Renal cortex interstitium (tissue), 11 donors: ENCODE measurements at regions not wholly inside any gene's neighbourhood (a gene's known extent, or its start where the extent isn't known, plus 50 kb on each side); places are given as distances from the start of the nearest gene placed in this dataset.
A peak's percentile ranks its signal among the peaks of the same experiment; 100 is the strongest.

ENCODE experiments used
- DNase-seq, 11 donors: peaks; one replicate each; pipeline ENCODE4 v3.0.0-alpha.2; 2013; ENCODE audit warnings: low read depth in 9 of 11, low spot score in 4 of 11; ENCODE audit errors: extremely low read depth in 1 of 11

DNA sequence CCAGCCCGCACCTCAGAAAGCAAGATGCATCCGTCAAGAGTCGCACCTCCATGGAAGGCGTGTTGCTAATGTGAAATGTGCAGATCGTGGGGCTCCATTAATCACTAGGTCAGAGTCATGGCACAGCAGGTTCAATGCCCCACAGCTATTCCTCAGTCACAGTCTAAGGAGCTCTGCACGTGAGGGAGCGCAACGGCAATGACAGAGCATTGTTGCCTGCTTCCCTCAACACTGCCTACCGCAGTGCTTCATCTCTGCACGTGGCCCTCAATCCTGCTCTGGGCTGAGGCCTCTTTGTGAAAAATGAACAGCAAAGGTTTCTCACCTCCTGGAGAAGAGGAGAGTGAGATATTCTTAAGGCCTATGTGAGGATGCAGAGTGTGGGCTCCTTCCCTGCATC lies 995.2 kb upstream of the TMEM132C start:
- DNase-seq: no peak

DNA sequence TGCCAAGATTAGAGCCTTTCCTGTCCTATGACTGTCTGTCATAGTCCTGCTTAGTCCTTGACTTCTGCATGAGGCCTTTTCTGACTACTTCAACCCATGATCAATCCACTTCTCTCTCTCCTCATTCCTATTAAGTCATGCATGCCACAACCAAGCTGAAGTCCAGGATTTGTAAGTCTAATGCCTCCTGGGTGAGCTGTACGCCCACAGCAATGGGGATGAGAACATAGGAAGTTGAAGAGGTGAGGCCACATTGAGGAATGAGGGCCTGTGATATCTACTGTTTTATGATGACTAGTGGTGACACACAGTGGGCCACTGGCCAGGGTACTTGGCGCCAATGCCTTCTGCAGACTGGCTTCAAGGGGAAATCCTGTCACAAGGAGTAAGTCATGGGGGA lies 994.1 kb upstream of the TMEM132C start:
- DNase-seq: no peak

DNA sequence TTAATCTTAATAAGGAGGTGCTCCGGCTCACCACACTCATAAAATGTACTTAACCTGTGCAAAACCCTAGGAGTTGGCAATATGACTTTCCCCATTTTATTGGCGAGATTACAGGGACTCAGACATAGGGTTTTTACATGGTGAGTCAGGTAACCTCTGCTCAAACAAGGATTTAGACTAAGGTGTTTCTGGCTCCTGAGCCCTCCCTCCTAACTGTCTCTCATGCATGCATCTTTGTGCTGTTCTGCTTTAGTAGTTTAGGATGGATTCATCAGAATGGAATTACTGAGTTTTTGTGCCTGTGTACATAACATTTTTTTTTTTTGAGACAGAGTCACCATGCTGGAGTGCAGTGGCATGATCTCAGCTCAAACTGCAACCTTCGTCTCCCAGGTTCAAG lies 993.3 kb upstream of the TMEM132C start:
- DNase-seq: no peak

DNA sequence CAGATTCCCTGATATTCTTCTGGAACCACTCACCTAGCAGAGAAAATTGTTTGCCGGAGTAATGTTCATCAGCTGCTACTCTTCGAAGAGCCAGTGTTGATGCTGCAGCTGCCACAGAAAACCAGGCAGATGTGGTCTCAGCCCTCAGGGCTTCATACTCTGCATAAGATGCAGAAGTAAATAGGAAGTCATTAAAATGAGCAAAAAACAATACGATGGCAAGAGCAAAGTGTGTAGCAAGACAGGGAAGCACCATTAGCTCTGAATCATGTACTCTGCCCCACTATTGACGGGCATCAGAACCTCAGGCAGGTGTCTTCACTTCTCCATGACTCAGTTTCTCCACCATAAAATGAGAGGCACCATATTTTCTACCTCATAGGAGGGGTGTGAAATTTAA lies 991.6 kb upstream of the TMEM132C start:
- no peak for DNase-seq

DNA sequence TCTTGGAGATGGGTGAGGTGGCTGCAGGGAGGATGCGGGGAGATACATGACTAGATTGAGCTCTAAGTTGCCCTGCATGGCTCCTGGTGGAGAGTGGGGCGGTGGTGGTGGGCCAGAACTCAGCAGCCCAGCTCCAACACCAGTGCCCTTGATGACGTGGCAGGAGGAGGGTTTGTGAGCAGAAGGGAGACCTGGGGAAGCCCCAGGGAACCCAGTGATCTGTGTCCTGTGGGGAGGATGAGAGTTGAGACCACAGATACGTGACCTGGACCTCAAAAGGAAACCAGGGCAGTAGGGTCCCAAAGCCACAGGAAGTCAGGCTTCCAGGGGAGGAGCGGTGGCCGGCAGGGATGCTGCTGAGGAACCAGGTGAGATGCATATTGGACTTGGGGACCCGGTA lies 989.1 kb upstream of the TMEM132C start:
- DNase-seq: no peak

DNA sequence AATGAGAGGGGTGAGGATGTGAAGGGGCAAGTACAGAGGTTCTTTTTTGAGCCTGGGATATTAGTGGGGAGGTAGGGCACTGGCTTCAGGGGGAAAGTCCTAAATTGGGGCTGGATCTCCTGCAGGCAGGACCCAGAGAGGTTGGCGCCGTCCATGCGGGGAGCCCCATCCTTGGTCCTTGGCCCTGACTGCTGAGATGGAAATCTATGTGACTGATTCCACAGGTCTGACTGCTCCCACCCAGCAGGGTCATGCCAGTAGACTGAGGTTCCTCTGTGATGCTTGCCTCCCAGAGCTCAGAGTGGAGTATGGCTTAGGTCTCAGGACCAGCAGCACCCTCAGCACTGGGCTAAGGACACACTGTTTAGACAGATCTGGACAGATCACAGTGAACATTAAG lies 988.6 kb upstream of the TMEM132C start:
- DNase-seq: no peak

DNA sequence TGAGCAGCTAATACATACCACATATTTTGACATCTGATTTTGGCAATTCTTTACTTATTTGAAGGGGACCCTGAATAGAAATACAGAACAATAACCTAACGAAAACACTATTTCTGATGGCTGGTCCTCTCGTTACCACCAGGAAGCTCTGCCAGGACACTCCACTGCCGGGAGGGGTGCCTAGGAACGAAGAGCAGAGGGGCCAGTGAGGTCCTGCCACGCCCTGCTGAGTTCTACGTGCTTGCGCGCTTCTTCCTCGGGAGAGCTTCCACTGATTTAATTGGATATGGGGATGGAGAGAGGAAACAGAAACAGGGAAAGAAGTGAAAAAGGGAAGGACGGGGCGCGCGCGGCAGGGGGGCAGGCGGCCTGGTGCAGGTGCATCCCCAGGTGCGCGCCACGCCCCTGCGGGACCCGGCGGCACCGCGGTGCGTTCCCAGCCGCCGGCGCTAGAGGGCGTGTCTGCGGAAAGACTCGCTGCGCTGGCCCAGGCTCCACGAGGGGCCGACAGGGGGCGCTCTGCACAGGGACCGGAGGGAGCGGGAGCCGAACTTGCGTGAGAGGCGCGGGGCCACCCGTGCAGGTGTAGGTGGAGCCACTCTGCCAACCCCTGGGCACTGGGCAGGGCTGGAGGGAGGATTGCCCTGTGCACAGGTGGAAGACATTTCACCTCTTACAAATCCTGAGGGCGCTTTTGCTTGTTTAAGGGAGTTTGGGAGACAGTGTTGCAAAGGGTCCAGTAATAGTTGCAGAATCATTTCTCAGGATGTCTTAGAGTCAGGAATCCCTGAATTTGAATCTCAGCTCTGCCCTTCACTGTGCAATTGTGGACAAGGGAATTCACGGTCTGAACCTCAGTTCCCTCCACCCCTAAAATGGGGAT lies 986.3 kb upstream of the TMEM132C start:
- DNase-seq: peak in 5 of 11 donors; percentile 16 to 38 (median 33)

DNA sequence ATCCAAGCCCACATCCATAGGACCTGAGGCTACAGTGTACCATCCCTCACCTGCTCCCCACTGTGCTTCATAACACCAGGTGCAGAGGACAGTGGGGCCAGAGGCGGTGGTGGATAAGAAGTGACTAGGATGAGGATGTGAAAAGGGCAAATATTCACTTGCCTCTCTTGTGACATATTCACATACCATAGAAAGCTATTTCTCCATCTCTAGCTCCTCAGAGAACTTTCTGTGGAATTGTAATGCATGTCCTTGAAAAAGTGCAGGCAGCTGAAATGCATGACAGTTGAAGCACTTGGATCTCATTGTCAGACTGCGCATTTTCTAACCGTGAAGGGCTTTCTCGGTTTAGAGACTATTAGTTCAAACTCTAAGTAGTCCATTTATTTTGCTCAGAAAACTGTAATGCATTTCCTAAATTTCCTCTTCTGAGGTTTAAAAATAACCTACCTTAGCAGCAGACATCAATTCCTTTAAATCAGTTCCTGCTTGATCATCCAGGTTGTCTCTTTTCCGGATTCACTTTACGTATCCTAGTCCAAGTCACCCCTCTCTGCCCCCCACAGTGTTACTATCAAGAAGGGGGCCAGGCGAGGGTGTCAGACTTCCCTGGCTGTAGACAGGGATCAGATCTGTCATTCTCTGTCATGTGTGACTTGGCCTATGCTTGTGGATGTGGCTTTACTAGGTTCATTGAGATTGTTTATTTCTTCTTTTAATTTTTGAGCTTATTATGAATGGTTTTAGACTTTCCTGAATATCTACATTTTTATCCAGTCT lies 984.0 kb upstream of the TMEM132C start:
- no peak for DNase-seq

DNA sequence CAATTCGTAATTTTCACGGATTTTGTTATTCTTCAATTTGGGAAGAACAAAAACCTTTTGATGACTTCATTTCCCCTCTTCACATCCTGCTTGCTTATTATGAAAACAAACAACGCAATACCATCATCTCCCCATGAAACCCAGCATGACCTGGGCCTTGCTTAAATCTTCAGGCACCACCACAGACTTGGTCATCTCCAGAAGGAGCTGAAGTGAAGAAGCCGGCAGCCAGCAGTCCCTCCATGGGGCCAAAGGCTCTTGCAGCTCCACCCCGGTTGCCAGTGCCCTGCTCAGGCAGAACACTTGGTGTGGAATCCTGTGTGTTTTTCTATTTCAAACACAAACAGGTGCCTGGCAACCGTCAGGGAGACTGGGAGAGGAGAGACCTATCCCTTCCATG lies 982.9 kb upstream of the TMEM132C start:
- DNase-seq: no peak

DNA sequence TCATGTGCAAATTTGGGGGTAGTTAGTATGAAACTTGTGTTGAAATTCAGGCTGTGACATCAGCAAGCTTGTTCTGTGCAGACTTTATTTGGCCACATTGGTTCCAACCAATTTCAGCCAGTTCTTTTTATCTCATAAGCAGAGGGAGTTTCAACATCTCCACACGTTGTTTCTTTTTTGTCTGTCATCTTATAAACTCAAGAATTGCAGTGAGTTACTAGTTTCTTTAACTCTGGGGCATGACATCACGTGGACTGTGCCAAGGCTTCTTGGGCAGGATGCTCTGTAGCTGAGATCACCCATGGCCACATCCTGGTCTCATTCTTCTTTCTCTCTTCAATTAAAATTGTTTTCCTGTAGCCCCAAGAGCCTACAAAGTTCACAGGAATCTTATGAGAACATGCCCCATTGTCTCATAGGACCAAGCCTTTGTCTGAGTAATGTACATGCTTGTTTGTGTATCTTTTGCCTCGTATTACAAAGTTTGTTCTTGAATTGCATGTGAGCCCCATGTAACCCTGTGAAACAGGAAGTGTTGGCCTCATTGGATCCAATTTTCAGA lies 982.0 kb upstream of the TMEM132C start:
- no peak for DNase-seq

DNA sequence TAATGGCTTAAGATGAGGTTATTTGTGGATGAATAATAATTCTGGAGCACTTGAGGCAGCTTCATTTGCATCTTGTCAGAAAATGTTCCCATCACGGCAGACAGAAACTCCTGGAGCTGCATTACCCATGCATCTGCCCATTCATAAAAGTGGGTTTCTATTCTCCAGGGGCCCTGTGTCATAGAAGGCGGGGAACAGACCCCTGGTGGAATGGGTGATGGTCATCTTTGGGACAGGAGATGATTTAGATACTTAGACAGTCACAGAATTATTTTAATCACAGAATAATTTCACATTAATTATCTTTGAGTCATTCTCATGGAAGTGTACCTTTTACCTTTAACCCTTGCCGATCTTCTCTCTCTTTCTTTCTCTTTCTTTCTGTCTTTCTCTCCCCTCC lies 980.7 kb upstream of the TMEM132C start:
- DNase-seq: no peak

DNA sequence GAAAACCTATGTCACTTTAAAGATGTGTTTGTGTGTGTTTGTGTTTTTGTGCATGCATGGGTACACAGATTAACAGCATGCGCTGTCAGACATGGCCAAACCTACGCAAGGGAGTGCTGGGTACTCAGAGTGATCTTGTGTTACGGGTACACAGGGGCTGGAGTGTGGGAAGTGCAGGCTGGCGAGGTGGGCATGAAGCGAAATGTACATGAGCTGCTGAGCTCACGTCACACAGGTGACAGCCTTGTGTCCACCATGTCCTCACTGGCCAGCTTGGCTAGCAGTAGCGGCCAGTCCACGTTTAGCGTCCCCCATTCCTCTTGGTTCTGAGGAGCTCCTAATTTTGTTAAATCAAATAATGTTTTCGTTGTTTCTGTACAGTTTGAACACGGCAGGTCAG lies 979.7 kb upstream of the TMEM132C start:
- DNase-seq: no peak

DNA sequence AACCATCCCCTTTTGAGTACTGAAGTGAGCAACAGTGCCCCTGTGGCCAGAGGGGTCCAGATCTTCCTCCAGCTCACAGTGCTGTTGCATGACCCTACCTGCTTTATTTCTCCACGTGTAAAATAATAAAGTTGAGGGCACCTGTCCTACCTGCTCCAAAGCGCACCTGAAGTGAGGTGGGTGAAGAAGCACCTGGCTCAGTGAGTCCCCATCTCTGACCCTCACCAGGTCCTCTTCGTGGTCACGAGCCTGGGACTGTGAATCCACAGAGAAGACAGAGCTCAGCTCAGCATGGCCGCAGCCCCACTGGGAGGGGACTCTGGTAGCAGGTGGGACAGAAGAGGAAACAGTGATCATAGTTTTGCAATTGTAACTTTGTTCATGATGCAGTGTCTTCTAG lies 976.7 kb upstream of the TMEM132C start:
- DNase-seq: no peak

DNA sequence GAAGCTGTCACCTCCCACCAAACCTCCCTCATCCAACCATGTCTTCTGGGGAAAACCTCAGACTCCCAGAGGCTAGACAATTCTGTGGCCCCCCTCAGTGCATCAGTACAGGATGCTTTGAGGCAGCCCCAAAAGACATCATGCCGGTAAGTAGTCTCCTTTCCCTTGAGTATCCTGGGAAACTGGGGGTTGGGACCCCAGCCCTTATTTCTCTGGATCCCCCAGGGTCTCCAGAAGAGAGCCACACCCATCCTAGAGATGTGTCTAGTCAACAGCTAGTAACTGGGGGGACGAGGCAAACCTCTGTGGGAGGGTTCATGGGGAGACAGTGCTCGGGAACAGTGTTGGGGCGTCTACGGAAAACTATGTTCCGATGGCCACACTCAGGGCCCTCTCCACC lies 974.2 kb upstream of the TMEM132C start:
- no peak for DNase-seq

DNA sequence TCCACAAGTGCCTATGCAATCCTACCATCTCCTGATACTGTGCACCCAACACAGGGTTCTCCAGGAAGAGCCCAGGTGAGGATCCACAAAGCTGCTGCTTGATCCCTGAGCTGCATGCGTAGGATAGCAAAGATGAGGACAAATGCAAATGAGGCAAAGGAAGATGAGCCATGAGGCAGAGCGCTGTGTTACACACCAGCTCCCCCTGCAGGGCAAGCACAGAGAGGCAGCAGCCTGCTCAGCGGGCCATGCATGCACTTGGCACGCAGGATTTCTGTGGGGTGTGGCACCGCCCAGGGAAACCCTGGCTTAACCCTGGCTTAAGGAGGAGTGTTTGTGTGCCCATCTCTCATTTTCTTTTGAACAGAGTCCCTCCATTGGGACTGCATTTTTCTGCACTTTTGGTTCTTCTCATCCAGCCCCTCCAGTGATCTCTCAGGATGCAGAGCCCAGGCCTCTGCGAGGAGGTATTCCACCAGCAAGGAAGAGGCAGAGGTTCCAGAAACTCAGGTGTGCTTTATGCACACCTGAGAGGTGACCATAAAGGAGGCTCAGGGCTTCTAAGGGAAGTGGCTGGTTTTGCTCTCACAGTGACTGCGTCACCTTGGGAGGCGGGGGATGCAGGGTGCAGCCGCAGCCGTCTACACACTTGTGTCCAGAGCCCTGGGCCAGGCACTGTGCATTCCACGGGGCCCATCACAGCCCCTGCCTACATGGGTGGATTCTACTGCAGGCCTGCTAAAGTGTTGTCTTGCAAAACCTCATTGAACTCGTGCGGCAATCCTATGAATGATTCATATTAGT lies 973.3 kb upstream of the TMEM132C start:
- no peak for DNase-seq

DNA sequence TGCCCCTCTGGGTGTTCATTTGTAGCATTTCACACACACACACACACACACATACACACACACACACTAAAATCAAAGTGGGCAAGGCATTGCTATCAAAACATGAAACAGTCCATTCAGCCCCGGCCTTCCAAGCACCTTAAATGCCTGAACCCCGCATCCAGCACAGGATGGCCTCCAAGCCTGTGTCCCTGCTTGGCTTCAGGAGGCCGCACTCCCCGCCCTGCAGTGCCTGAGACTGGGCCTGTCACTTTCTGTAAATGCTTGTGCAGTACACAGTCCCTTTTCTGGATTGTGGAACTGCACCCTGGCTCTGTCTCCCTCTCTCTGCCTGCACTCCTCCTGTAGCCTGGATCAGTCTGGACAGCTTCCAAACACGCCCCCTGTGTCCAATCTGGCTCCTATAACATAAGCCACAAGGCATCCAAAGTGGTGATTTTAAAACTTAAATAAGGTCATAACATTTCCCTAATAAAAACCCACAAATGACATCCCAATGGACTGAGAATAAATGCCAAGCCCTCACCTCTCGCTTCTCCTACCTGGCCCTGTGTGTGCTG lies 972.2 kb upstream of the TMEM132C start:
- no peak for DNase-seq

DNA sequence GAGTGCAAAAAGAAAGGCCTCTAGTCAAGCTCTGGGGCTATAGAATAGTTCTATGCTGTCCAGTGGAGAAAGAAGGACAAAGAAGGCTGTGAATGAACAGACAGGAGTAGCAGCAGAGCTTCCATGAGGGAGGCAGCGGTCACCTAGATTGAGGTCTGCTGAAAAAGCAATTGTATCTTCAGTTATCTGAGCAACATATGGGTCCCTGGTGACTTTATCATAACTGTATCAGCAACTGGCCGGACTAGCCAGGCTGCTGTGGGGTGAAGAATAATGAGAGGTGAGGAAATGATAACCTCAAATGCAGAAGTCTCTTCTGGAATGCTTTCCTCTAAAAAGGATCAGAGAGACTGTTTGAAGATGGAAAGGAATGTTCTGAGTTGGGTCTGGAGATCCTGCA lies 971.3 kb upstream of the TMEM132C start:
- no peak for DNase-seq

DNA sequence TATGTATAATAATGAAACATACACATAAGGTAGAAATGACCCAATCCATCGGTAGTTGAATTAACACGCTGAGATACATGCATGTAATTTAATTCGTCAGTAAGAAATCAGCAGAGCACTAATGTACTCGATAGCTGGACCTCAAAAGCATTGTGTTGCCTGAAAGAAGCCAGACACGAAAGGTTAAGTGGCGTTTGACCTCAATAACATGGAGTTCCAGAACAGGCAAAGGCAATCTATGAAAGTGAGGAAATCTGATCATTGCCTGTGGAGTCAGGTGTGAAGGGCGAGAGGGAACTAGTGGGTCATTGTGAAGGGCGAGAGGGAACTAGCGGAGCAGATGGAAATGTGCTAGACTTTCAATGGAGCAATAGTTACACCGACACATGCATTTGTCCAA lies 970.4 kb upstream of the TMEM132C start:
- no peak for DNase-seq

DNA sequence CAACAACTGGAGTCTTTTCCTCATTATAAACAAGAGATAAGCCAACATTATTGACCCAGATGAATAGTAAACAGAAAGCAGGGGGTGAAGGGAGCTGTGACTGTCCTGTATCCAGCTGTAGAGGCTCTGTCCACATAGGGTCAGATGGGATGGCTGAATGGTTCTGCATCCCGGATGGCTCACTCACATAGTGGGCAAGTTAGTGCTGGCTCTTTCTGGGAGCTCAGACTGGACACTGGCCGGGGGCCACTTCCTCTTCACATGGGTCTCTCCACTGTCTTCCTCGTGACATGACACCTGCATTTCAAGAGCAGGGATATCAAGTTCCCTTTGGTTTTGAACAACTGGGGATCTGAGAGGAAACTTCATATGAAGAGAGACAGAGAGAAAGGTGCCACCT lies 969.6 kb upstream of the TMEM132C start:
- no peak for DNase-seq
